AG04449 (cell line): ENCODE measurements at regions not wholly inside any gene's neighbourhood (a gene's known extent, or its start where the extent isn't known, plus 50 kb on each side); places are given as distances from the start of the nearest gene placed in this dataset.

Experiments
- CTCF ChIA-PET: fragments of 350-600 bp; formaldehyde crosslinking; extraction: SDS; loops from one replicate; lab custom pipeline; 2021; ENCODE audit warnings: antibody characterized with exemption; lab: Yijun Ruan, JAX
- POLR2A ChIA-PET: fragments of 400-600, 350-600 bp; formaldehyde crosslinking; extraction: SDS; loops from one replicate; lab custom pipeline; 2020; ENCODE audit warnings: antibody characterized with exemption, inconsistent platforms; lab: Yijun Ruan, JAX
- DNase-seq: peaks from one replicate; pipeline ENCODE4 v3.0.0-alpha.2; 2010; ENCODE audit warnings: low read depth, low spot score
- H3K4me3 ChIP-seq: 2 replicates; pipeline ENCODE4 v1.5.1; 2011; ENCODE audit warnings: low read depth, mild to moderate bottlenecking, control low read depth, low read length
- TF ChIP-seq, protein P1 (sequence below): IDR thresholded peaks from one replicate; pipeline ENCODE4 v1.5.1; 2011; ENCODE audit warnings: mild to moderate bottlenecking, moderate library complexity, low read length, control low read depth, inconsistent platforms; ENCODE audit not compliant: insufficient read depth; ENCODE audit errors: missing control alignments

DNA sequence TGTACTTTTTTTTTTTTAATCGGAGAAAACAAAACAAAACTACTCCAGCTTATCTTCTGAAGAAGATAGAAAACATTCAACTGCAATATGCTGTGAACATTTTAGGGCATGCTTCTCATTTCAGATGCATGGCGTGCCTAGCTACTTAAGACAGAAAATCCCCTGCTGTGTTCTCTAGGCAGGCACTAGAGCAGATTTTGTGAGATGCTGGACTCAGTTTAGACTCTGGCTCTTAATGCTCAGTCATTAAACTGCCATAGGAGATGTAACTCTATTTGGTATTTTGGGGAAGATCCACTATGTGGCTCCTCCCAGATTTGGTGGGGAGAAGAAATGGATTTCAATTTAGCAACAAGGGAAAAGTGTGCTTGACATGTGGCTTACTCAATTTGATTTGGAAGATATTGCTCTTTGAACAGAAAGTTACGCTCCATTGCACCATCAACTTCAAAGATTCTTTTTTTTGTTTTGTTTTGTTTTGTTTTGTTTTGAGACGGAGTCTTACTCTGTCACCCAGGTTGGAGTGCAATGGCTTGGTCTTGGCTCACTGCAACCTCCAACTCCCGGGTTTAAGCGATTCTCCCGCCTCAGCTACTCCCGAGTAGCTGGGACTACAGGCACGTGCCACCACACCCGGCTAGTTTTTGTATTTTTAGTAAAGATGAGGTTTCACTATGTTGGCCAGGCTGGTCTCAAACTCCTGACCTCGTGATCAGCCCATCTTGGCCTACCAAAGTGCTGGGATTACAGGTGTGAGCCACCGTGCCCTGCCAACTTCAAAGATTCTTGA lies 62.0 kb upstream of the LEKR1 start:
- ChIA-PET POLR2A (interaction anchor here (1.8 to 1.9 kb wide), 2 partner anchors 12 to 13 kb away, joined by 4 to 10 read pairs; no protein-coding TSS in a partner anchor), CTCF (interaction anchor here (1.2 to 3.0 kb wide), 2 partner anchors 12 to 57 kb away, joined by 3 to 11 read pairs; no protein-coding TSS in a partner anchor)
- TF ChIP-seq, protein P1, sequence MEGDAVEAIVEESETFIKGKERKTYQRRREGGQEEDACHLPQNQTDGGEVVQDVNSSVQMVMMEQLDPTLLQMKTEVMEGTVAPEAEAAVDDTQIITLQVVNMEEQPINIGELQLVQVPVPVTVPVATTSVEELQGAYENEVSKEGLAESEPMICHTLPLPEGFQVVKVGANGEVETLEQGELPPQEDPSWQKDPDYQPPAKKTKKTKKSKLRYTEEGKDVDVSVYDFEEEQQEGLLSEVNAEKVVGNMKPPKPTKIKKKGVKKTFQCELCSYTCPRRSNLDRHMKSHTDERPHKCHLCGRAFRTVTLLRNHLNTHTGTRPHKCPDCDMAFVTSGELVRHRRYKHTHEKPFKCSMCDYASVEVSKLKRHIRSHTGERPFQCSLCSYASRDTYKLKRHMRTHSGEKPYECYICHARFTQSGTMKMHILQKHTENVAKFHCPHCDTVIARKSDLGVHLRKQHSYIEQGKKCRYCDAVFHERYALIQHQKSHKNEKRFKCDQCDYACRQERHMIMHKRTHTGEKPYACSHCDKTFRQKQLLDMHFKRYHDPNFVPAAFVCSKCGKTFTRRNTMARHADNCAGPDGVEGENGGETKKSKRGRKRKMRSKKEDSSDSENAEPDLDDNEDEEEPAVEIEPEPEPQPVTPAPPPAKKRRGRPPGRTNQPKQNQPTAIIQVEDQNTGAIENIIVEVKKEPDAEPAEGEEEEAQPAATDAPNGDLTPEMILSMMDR: no peak
- DNase-seq: no peak
- H3K4me3 ChIP-seq: no peak overlapping the region

DNA sequence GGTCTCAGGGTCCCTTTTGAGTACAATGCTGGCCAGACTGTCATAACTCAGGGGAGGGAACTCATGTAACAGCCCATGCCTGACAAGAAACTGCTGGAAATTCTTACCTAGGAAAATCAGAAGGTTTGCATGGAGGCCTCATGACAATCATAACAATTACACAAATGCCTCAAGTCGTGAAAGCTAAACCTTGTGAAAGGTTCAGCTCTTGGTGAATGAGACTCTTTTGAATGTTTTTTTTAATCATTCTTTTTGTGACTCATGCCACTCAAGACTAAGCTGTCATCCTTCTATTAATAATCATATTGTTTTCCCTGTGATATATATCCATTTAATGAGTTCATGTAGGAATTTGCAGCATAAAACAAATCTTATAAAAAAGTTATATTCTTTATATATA lies 61.4 kb upstream of the LEKR1 start:
- DNase-seq: no peak
- POLR2A ChIA-PET: interaction anchor here (1.9 kb wide), 1 partner anchor 12 kb away, joined by 4 read pairs; no protein-coding TSS in a partner anchor
- no peak overlapping the region for H3K4me3 ChIP-seq
- TF ChIP-seq, protein P1: no peak
- CTCF ChIA-PET: no interaction called here

GRCh38 chr3:156768390-156768789 lies 57.8 kb upstream of the LEKR1 start:
- CTCF ChIA-PET: interaction anchor here (1.0 to 1.3 kb wide), 2 partner anchors 13 to 15 kb away, joined by 3 to 4 read pairs; no protein-coding TSS in a partner anchor
- TF ChIP-seq, protein P1: no peak

GRCh38 chr3:156769721-156770654 lies 56.2 kb upstream of the LEKR1 start:
- no peak for DNase-seq
- TF ChIP-seq, protein P1: no peak
- CTCF ChIA-PET: no interaction called here

More at GRCh38 chr3:156768390-156768789, 57.8 kb upstream of the LEKR1 start:
- H3K4me3 ChIP-seq: no peak overlapping the region
- POLR2A ChIA-PET: no interaction called here
- no peak for DNase-seq

DNA sequence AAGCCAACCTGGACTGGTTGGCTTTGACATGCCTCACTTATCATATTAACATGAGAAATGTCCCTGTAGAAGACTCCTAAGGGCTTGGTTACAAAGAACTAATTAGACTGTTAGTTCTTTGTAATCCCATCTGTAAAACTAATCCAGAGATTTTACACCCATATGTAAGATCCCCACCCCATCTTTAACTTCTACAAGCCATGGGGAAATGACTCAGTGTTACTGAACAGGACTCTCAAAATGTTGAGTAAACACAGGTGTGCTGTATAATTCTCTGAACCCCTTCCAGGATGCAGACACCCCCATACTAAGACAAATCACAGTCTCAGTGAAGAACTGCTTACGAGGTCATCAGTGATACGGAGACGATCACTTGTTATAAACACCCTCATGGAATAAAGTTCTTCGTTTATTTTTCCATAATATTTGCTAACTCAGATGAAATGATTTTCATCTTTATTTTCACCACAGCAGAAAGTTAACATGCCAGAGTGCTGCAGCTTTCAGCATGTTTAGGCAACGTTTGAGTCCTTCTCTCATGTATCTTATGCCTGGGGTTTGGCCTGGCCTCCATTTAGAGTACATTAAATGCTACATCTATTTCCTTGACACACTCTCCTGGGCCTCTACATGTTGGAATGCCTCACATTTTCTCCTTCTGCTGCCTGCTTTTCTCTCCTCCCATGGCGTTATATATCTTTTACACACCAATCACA lies 55.3 kb upstream of the LEKR1 start:
- ChIA-PET POLR2A (no interaction called here), CTCF (interaction anchor here (1.6 kb wide), 1 partner anchor 9 kb away, joined by 4 read pairs; no protein-coding TSS in a partner anchor)
- TF ChIP-seq, protein P1: no peak
- no peak for DNase-seq
- H3K4me3 ChIP-seq: no peak overlapping the region

More at GRCh38 chr3:156769721-156770654, 56.2 kb upstream of the LEKR1 start:
- no peak overlapping the region for H3K4me3 ChIP-seq
- POLR2A ChIA-PET: interaction anchor here (0.8 kb wide), 1 partner anchor 9 kb away, joined by 3 read pairs; no protein-coding TSS in a partner anchor
